Ectodermal cell (in vitro differentiated cells): ENCODE measurements at regions not wholly inside any gene's neighbourhood (a gene's known extent, or its start where the extent isn't known, plus 50 kb on each side); places are given as distances from the start of the nearest gene placed in this dataset.

Experiments
- H3K27ac ChIP-seq: 2 replicates; pipeline ENCODE4 v1.7.0; 2013; ENCODE audit warnings: mild to moderate bottlenecking, low read depth, low read length; ENCODE audit not compliant: insufficient read depth, poor library complexity, severe bottlenecking
- H3K27me3 ChIP-seq: 2 replicates; pipeline ENCODE4 v1.7.0; 2013; ENCODE audit warnings: mild to moderate bottlenecking, low read length; ENCODE audit not compliant: insufficient read depth, control insufficient read depth, poor library complexity, severe bottlenecking
- H3K36me3 ChIP-seq: one replicate; pipeline ENCODE4 v1.7.0; 2013; ENCODE audit warnings: low read length; ENCODE audit not compliant: control insufficient read depth, insufficient read depth
- H3K4me1 ChIP-seq: one replicate; pipeline ENCODE4 v1.7.0; 2013; ENCODE audit warnings: low read length; ENCODE audit not compliant: control insufficient read depth, insufficient read depth
- H3K4me3 ChIP-seq: 2 replicates; pipeline ENCODE4 v1.7.0; 2013; ENCODE audit warnings: low read depth, low read length, control low read depth; ENCODE audit not compliant: insufficient read depth
- H3K9me3 ChIP-seq: 2 replicates; pipeline ENCODE4 v1.7.0; 2013; ENCODE audit warnings: mild to moderate bottlenecking, low read length, moderate library complexity; ENCODE audit not compliant: control insufficient read depth
- WGBS, 2 experiments: methylation state at CpG; one replicate each; pipeline ENCODE4 v1.1.7; 2013; ENCODE audit warnings: missing lambda C conversion rate in 2 of 2; 5-methylcytosine and 5-hydroxymethylcytosine counted together

GRCh38 chr12:24011927-24012507 lies 62.5 kb upstream of the SOX5 start:
- no peak overlapping the region for H3K4me3 ChIP-seq
- H3K4me1 ChIP-seq: peaks cover 28% of the 10 kb centered on the region
- H3K27me3 ChIP-seq: no peaks in the 10 kb centered on the region
- H3K27ac ChIP-seq: no peak overlapping the region
- WGBS, 2 experiments: 92 to 100% methylated on average over 1 to 2 of the region's 3 CpGs
- H3K36me3 ChIP-seq: no peaks in the 10 kb centered on the region
- no peaks in the 10 kb centered on the region for H3K9me3 ChIP-seq

DNA sequence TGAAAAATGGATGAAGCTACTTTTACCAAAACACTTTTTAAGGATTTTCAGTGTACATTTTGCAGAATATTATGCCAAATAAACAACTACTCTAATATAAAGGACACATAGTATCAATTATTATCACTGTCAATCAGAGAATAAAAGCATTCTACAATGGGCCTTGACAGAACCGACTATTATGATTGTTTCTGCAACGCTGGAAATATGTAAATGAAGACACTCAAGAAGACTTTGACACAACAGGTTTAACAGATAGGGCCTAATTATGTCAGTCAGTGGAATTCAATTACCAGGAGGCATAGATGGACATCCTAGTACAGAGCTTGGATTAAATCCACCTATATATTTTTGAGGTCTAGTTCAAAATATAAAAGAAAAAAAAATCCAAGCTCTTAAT lies 58.7 kb upstream of the SOX5 start:
- H3K27me3 ChIP-seq: no peaks in the 10 kb centered on the region
- 96 to 97% methylated on average over 2 of the region's 2 CpGs for WGBS, 2 experiments

More for the DNA sequence above, 58.7 kb upstream of the SOX5 start:
- Histone ChIP-seq H3K4me1 (no peaks in the 10 kb centered on the region), H3K27ac (no peak overlapping the region), H3K36me3 (no peaks in the 10 kb centered on the region), H3K4me3 (no peak overlapping the region), H3K9me3 (no peaks in the 10 kb centered on the region)
